Suprapubic skin (tissue), 4 donors: ENCODE measurements at regions not wholly inside any gene's neighbourhood (a gene's known extent, or its start where the extent isn't known, plus 50 kb on each side); places are given as distances from the start of the nearest gene placed in this dataset.

Experiments used
- POLR2A ChIP-seq, 2 donors: fragments of 450-650 bp; IDR thresholded peaks; one replicate each; pipeline ENCODE4 v1.6.1; 2017; ENCODE audit warnings: antibody characterized with exemption in 2 of 2, mild to moderate bottlenecking in 2 of 2, moderate library complexity in 2 of 2
- POLR2AphosphoS5 ChIP-seq, 3 donors: sonication (generic); formaldehyde crosslinking; IDR thresholded peaks; one replicate each; pipeline ENCODE4 v1.6.1; 2017; ENCODE audit warnings: antibody characterized with exemption in 3 of 3
- TF ChIP-seq, protein P1 (sequence below), 2 donors: fragments of 200-600 bp in 1 of 2; fragments of 450-650 bp in 1 of 2; sonication (generic) in 1 of 2; IDR thresholded peaks; one replicate each; pipeline ENCODE4 v1.5.1; 2016 to 2019; ENCODE audit warnings: antibody characterized with exemption in 2 of 2, mild to moderate bottlenecking in 1 of 2, moderate library complexity in 1 of 2

DNA sequence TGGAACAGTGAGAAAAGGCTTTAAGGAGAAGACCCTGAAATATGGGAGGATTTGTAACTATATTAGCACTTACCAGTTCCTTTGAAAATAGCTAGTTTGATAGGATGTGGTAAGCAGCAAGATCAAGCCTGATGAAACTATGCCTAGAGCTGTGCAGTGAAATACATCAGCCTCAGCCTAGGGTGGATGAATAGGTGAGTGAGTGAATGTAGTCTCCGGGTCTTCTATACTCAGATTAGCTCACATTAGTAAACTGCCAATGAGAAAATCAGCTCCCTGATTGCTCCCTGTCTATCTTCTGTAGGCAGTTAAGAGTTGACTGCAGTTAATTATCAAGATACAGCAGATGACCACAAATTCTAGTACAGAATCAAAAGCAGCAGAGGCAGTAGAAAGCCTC is 89.6 kb downstream of the ELAPOR2 start:
- no peak for TF ChIP-seq POLR2AphosphoS5 (IDR thresholded peaks at IDR 0.05)
- TF ChIP-seq, protein P1, sequence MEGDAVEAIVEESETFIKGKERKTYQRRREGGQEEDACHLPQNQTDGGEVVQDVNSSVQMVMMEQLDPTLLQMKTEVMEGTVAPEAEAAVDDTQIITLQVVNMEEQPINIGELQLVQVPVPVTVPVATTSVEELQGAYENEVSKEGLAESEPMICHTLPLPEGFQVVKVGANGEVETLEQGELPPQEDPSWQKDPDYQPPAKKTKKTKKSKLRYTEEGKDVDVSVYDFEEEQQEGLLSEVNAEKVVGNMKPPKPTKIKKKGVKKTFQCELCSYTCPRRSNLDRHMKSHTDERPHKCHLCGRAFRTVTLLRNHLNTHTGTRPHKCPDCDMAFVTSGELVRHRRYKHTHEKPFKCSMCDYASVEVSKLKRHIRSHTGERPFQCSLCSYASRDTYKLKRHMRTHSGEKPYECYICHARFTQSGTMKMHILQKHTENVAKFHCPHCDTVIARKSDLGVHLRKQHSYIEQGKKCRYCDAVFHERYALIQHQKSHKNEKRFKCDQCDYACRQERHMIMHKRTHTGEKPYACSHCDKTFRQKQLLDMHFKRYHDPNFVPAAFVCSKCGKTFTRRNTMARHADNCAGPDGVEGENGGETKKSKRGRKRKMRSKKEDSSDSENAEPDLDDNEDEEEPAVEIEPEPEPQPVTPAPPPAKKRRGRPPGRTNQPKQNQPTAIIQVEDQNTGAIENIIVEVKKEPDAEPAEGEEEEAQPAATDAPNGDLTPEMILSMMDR (IDR thresholded peaks at IDR 0.05), result no peak
- no peak for TF ChIP-seq POLR2A (IDR thresholded peaks at IDR 0.05)
